ENCODE measurements at regions not wholly inside any gene's neighbourhood (a gene's known extent, or its start where the extent isn't known, plus 50 kb on each side); places are given as distances from the start of the nearest gene placed in this dataset.

GRCh38 chr18:38076346-38077070, 510.9 kb upstream of the CELF4 start:
- no peaks in the 10 kb centered on the region for H3K79me2 ChIP-seq (replicated peaks; ENCODE audit: insufficient read depth)
- no peak overlapping the region for H3K4me2 ChIP-seq
- no peak overlapping the region for H3K4me3 ChIP-seq
- no peak overlapping the region for H3K27ac ChIP-seq (ENCODE audit: low read depth)
- H3K36me3 ChIP-seq (ENCODE audit: insufficient read depth), result no peaks in the 10 kb centered on the region
- no peaks in the 10 kb centered on the region for H3K27me3 ChIP-seq (ENCODE audit: insufficient read depth)
- no peak overlapping the region for H2AFZ ChIP-seq
- H3K4me1 Mint-ChIP-seq, result no peaks in the 10 kb centered on the region
- H3K9me2 ChIP-seq (ENCODE audit: insufficient read depth), result peaks cover 8% of the 10 kb centered on the region; the same call in 1 of the 2 replicates
- peaks cover 3% of the 10 kb centered on the region for H3K27me3 Mint-ChIP-seq (ENCODE audit: insufficient read depth, low read depth, poor library complexity)
- H3K36me3 Mint-ChIP-seq (ENCODE audit: low read depth), result no peaks in the 10 kb centered on the region
- H3K4me3 Mint-ChIP-seq, result no peak overlapping the region
- H3K27ac Mint-ChIP-seq, result no peak overlapping the region
- no peaks in the 10 kb centered on the region for H3F3A ChIP-seq (replicated peaks; ENCODE audit: low read depth)
- H3K4me1 ChIP-seq (ENCODE audit: insufficient read depth), result no peaks in the 10 kb centered on the region
- no peak for TF ChIP-seq ZNF114 (CRISPR knock-in tag; IDR thresholded peaks at IDR 0.05)
- TF ChIP-seq CTCF (conservative IDR thresholded peaks at IDR 0.05; ENCODE audit: low read depth in 2 of 2), result no peak
- TF ChIP-seq CREB1 (CRISPR knock-in tag; IDR thresholded peaks at IDR 0.05; ENCODE audit: low read depth), result no peak
- no peak for TF ChIP-seq EZH2phosphoT487 (IDR thresholded peaks at IDR 0.05; ENCODE audit: unreplicated experiment)
- TF ChIP-seq EZH2 (IDR thresholded peaks at IDR 0.05; ENCODE audit: low read depth, unreplicated experiment), result no peak
- no peak for TF ChIP-seq REST (IDR thresholded peaks at IDR 0.05; ENCODE audit: unreplicated experiment)
- ATAC-seq, result no peak
- H4K20me1 ChIP-seq (replicated peaks; ENCODE audit: insufficient read depth), result no peaks in the 10 kb centered on the region
- no peak for DNase-seq (ENCODE audit: low spot score)
- no peaks in the 10 kb centered on the region for H3K9me3 Mint-ChIP-seq

GRCh38 chr18:38074298-38074876, 508.8 kb upstream of the CELF4 start:
- ATAC-seq, result no peak
- Histone ChIP-seq H2AFZ (no peak overlapping the region), H3K4me3 (no peak overlapping the region), H3K79me2 (replicated peaks; ENCODE audit: insufficient read depth) (no peaks in the 10 kb centered on the region), H3K36me3 (ENCODE audit: insufficient read depth) (no peaks in the 10 kb centered on the region), H3K27me3 (ENCODE audit: insufficient read depth) (no peaks in the 10 kb centered on the region), H3K9me2 (ENCODE audit: insufficient read depth) (peaks cover 13% of the 10 kb centered on the region; the same call in 1 of the 2 replicates), H4K20me1 (replicated peaks; ENCODE audit: insufficient read depth) (no peaks in the 10 kb centered on the region), H3K27ac (ENCODE audit: low read depth) (no peak overlapping the region), H3K4me1 (ENCODE audit: insufficient read depth) (no peaks in the 10 kb centered on the region), H3F3A (replicated peaks; ENCODE audit: low read depth) (no peaks in the 10 kb centered on the region), H3K4me2 (no peak overlapping the region)
- H3K36me3 Mint-ChIP-seq (ENCODE audit: low read depth), result no peaks in the 10 kb centered on the region
- no peaks in the 10 kb centered on the region for H3K4me1 Mint-ChIP-seq
- H3K4me3 Mint-ChIP-seq, result no peak overlapping the region
- DNase-seq (ENCODE audit: low spot score), result no peak
- peaks cover 3% of the 10 kb centered on the region for H3K27me3 Mint-ChIP-seq (ENCODE audit: insufficient read depth, low read depth, poor library complexity)
- H3K27ac Mint-ChIP-seq, result no peak overlapping the region
- H3K9me3 Mint-ChIP-seq, result no peaks in the 10 kb centered on the region
- TF ChIP-seq JUNB (IDR thresholded peaks at IDR 0.05; ENCODE audit: unreplicated experiment), result no peak
- no peak for TF ChIP-seq CTCF (conservative IDR thresholded peaks at IDR 0.05; ENCODE audit: low read depth in 2 of 2)
- TF ChIP-seq STAT1 (IDR thresholded peaks at IDR 0.05; ENCODE audit: unreplicated experiment), result no peak
- no peak for TF ChIP-seq NANOG (IDR thresholded peaks at IDR 0.05; ENCODE audit: borderline replicate concordance)
- TF ChIP-seq CREB1 (CRISPR knock-in tag; IDR thresholded peaks at IDR 0.05; ENCODE audit: low read depth), result no peak
- TF ChIP-seq ZNF331 (CRISPR knock-in tag; IDR thresholded peaks at IDR 0.05; ENCODE audit: low read depth), result no peak

Data from GM23338 (cell line).